GM12872 (cell line): ENCODE measurements at regions not wholly inside any gene's neighbourhood (a gene's known extent, or its start where the extent isn't known, plus 50 kb on each side); places are given as distances from the start of the nearest gene placed in this dataset.

Experiments
- TF ChIP-seq, protein P1 (sequence below): IDR thresholded peaks from 3 replicates; pipeline ENCODE4 v1.5.1; 2011; ENCODE audit warnings: low read depth, mild to moderate bottlenecking, low read length, moderate library complexity; ENCODE audit not compliant: insufficient read depth

DNA sequence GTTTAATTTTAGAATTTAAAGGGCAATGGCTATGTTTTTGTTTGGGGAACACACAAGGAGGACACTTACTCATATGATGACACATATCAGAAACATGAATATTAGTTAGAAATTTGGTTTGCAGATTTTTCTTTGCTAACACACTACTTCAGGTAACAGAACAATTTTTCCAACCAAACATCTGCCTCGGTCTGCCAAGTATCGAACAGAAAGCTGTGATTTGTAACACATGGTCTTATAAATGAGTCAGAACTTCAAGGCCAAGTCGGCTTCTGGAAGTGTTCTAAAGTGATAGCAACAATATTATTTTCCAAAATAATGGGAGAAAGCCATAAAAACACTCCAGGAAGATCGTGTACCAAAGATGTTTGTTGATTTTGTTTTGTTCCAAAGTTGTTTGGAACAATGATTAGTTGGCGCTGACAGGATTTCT, 75.9 kb upstream of the PMFBP1 start:
- TF ChIP-seq, protein P1, sequence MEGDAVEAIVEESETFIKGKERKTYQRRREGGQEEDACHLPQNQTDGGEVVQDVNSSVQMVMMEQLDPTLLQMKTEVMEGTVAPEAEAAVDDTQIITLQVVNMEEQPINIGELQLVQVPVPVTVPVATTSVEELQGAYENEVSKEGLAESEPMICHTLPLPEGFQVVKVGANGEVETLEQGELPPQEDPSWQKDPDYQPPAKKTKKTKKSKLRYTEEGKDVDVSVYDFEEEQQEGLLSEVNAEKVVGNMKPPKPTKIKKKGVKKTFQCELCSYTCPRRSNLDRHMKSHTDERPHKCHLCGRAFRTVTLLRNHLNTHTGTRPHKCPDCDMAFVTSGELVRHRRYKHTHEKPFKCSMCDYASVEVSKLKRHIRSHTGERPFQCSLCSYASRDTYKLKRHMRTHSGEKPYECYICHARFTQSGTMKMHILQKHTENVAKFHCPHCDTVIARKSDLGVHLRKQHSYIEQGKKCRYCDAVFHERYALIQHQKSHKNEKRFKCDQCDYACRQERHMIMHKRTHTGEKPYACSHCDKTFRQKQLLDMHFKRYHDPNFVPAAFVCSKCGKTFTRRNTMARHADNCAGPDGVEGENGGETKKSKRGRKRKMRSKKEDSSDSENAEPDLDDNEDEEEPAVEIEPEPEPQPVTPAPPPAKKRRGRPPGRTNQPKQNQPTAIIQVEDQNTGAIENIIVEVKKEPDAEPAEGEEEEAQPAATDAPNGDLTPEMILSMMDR: no peak

DNA sequence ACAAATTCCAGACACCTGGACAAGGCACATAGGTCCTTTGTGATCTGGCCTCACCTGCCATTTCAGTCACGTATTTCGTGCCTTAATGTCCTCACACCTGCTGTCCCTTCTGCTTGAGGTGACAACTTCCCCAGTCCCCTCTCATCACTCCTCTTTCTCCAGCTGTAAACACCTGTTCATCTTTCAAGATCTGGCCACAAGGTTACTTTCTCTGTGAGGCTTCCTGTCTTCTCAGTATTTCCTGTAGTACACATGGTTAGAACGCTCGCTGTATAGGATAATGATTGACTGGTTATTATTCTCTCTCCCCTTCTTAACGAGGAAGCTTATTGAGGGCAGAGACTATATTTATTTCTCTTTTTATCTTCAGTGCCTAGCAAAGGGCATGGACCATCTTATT, 74.5 kb upstream of the PMFBP1 start:
- TF ChIP-seq, protein P1: no peak

DNA sequence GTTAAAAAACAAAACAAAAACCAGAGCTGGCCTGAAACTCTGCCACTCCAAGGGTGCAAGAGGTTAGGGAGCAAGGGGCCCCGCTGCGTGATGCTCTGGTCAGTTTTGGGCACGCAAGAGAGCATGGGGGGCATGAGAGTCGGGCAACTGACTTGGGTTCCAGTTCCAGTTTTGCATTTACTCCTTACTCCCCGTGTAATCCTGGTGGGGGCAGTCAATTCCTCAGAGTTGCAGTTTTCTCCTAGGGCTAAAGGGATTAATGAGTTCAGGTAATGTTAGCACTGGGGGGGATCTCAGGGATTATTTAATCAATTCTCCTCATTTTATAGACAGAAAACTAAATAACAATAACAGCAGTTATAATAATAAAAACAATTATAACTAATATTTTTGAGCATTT, 72.9 kb upstream of the PMFBP1 start:
- TF ChIP-seq, protein P1: no peak

DNA sequence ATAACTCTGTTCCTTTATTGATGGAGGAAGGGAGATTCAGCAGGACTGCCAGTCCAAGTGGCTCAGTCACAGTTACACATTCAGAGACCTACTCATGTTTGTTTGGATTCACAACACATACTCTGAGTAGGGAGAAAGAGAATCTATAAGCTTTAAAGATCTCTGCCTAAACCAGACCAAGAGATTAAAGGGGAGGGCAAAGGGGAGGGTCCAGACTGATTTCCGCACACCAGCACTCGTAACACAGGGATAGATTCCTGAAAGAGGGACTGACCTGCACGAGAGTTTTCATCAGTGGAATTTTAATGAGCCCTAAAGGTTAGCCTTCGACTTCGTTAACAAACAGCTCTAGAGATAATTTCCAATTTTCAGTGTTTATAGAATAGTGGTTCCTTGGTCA, 71.7 kb upstream of the PMFBP1 start:
- TF ChIP-seq, protein P1: no peak

DNA sequence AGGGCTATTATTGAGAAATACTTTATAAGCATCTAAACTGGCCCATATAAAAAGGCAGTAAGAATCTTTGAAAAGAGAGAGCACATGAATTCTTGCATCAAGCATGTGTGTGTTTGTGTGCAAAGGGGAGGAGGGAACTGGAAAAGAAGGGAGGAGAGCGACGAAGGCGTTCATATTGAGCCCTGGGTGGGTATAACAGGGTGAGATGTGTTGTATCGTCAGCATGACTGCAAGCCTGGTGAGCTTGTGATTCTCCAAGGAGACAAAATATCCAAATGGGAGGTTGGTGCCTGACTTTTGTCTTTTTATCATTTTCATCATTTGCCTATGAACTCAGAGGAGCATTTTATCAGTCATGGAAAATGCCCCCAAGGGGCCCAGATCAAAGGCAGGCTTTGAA, 70.8 kb upstream of the PMFBP1 start:
- TF ChIP-seq, protein P1: no peak

DNA sequence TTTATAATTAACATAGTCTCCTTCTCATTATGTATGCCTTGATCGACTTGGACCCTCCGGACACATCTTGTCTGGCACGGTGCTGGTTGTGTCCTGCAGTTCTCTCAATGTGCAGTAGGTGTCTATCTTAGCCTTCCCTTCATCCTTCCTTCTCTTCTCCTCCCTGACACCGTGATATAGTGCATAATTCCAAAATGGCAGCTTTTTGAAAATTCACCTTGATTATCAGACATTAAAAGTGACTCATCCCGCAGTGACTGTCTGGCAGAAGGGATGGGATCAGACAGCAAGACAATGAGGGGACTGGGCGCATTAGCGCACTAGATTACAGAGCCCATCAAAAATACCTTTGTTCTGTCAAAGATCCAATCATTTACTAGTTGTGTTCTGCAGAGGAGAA, 70.0 kb upstream of the PMFBP1 start:
- TF ChIP-seq, protein P1: peak; percentile 69

DNA sequence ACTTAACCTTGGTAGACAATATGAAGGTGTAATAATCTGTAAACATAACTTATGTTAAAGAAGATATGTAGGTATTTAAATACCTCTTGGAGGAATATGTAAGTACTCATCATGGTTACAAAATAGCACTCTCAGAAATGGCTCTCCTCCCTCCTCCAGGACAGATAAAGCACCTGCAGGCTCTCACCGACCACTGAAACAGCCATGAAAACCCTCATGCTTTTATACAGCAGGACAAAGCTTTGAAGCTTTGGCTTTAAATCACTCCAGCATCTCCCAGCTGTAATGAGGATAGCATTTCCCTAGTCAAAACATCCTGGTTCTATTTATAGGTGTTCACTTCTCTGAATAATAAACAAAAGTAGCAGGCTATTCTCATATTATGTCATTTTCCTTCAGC, 69.1 kb upstream of the PMFBP1 start:
- TF ChIP-seq, protein P1: no peak

DNA sequence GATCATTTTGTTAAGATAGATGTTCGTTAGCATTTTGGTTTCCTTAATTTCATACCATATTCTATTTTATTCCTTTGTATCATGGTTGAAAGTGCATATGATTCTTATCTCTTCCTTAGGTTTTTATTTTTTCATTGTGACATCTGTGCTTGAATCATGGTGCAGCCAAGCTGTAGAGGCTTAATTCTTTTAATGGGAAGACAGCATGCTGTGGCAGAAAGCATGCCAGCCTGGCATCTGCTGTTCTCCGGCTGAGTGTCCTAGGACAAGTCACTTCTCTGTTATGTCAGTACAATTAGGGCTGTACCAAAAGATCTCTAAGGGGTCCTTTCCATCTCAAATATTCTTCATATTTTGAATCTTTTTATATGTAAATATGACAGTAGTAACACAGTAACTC, 68.5 kb upstream of the PMFBP1 start:
- TF ChIP-seq, protein P1: no peak
